HS-5 (cell line): ENCODE measurements at regions not wholly inside any gene's neighbourhood (a gene's known extent, or its start where the extent isn't known, plus 50 kb on each side); places are given as distances from the start of the nearest gene placed in this dataset.
"Not testable (repeated sequence)": the region's sequence is repeated elsewhere in the genome, so short reads cannot be mapped to it uniquely, and the experiment has no call there.

Experiments used
- DNase-seq: peaks from one replicate; pipeline ENCODE4 v3.0.0-alpha.2; 2012; ENCODE audit warnings: low read depth

DNA sequence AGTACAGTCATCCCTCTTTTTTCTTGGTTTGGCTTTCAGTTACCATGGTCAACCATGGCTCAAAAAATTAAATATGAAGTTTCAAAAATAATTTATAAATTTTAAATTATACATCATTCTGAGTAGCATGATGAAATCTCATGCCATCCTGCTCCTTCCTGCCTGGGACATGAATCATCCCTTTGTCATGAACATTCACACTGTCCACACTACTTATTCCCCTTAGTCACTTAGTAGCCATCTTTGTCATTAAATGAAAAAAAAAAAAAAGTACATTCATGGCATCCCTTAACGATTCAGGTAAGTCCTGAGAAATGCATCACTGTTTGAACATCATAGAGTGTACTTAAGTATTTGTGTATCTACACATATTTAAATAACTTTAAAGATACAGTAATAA is 1046.3 kb downstream of the ROBO2 start:
- no peak for DNase-seq

DNA sequence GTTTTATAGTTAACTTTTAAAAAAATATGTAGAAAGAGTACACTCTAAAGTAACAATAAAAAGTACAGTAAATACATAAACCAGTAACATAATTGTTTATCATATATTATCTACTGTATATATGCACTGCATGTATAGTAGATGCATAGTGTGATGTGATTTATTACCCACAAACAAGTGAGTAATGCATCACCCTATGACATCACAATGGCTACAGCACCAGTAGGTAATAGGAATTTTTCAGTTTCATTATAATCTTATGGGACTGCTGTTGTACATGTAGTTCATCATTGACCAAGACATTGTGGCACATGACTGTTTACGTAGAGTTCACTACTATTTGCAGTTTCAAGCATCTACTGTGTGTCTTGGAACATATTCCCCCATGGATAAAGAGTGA is 1047.2 kb downstream of the ROBO2 start:
- DNase-seq = no peak

DNA sequence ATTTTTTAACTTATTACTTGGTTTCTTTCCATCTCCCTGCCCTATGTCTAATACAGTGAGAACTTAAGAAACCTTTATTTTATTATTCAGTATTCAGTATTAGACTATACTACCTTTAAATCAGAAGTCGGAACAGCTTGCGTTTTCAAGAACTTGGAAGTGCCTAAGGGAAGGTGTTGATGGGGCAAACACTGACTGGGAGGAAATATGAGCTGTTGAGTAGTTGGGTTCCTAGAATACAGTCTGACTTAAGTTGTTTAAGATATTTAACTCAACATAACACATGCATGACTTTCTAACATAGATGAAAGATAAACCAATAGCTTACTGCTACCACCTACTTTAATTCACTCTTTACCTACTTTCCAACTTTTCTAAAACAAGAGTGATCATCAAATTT is 1048.1 kb downstream of the ROBO2 start:
- DNase-seq = no peak

DNA sequence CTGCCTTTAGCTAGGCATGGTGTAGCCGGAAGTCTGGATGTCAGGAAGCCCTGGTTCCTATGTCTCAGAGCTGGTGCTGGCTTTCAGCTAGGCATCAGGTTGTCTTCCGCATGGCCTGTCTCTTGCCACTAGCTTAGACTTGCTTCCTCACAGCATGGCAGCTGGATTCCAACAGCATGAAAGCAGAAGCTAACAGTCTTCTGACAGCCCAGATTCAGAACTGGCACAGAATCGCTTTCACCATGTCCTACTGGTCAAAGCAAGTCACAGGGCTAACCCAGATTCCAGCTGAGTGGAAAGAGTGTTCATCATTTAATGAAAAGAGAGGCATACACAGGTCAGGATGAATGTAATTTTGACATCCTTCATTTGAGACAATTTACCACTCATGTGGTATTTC is 1050.5 kb downstream of the ROBO2 start:
- DNase-seq = no peak

DNA sequence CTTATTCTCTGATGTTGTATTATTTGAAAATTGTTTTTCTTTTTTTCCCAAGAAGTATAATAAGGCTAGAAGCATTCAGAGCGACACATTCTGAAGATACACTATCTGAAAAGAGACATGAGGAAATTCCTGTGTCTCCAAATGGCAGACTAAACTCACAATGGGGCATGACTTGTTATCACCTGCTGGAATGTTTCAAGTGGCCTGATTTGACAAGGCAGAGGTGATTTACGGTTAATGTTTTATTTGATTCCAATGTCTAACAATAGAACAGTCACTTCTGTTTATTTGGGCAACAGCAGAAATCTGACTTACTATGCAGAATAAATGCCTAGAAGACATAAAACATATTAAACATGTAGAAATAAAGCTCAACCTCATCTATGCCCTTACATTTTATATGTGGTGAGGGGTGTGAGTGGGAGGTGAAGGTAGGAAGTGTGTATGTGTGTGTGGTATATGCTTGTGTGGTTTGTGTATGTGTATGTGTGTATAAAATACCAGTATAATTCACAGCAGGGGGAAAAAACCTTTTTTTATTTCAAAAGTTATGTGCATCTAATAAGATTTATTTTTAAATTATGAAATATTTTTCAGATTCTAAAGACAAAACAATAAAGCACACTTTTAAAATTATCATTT is 1051.7 kb downstream of the ROBO2 start:
- DNase-seq = no peak

DNA sequence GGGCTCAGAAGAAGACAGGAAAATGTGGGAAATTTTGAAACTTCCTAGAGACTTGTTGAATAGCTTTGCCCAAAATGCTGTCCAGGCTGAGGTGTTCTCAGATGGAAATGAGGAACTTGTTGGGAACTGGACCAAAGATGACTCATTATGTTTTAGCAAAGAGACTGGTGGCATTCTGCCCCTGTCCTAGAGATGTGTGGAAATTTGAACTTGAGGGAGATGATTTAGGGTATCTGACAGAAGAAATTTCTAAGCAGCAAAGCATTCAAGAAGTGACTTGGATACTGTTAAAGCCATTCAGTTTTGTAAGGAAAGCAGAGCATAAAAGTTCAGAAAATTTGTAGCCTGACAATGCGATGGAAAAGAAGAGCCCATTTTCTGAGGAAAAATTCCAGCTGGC is 1052.7 kb downstream of the ROBO2 start:
- DNase-seq = not testable (repeated sequence)

DNA sequence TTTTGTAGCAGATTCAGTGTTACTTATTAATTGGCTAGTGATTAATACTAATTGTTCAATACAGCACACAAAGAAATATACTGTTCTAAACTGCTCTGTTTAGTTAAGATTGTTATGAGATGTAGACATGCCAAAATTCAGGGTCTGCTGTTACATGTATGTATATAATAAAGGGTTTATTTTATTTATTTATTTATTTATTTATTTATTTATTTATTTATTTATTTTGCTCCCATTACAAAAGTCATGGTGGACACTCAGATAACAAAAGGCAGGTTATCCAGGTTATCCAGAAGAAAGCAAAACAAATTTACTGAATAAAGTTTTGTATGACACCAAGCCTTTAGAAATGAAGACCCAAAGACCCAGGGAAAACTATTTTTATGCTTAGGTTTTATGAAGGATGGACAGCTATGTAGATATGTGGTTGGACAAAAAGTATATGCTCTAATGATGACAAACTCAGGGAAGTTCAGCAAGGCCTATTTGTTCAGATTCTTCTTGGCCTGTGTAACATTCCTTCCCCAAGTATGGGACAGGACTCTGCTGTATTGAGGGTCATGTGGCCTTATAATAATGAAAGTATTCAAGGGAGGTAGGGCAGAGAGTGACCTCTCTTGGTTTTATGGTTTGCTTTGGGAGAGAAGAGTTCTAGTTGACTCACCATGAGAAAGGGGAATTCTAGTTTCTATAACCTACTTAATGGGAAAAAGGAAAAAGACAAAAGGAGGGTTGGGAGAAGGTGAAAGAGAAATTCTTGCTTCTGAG is 1056.8 kb downstream of the ROBO2 start:
- DNase-seq = no peak

DNA sequence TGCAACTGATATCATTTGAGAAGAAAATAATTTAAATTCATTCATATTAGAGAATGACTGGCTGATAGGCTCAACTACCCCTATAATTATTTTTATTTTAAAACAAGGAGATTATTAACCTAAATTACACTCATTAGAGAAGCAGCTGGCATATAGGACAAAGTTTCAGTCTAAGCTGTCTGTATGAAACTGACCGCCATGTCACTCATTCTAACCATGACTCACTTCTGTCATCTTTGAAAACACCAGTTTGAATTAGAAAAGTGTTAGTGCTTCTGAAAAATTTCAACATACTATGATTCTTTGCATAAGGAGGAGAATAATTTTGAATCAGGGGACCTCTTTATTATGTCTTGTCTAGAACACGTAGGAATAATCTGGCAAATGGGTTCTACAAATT is 1058.5 kb downstream of the ROBO2 start:
- no peak for DNase-seq

DNA sequence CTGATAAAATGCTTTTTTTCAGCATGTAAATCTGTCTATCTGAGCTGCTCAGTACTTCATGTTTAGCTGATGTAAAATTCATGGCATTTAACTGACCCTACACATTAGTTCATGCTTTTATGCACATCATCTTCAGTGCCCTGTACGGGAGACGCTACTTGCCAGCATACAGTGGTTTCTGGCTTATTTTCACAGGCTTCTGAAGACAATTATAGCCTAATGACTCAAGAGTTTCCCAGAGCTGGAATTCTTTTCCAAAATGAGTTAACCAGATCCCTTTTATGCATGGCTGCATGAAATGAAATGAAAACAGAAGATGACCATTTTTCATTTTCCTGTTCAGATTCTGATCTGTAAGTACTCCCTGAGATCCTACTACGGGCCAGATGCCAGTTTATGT is 1061.5 kb downstream of the ROBO2 start:
- no peak for DNase-seq

DNA sequence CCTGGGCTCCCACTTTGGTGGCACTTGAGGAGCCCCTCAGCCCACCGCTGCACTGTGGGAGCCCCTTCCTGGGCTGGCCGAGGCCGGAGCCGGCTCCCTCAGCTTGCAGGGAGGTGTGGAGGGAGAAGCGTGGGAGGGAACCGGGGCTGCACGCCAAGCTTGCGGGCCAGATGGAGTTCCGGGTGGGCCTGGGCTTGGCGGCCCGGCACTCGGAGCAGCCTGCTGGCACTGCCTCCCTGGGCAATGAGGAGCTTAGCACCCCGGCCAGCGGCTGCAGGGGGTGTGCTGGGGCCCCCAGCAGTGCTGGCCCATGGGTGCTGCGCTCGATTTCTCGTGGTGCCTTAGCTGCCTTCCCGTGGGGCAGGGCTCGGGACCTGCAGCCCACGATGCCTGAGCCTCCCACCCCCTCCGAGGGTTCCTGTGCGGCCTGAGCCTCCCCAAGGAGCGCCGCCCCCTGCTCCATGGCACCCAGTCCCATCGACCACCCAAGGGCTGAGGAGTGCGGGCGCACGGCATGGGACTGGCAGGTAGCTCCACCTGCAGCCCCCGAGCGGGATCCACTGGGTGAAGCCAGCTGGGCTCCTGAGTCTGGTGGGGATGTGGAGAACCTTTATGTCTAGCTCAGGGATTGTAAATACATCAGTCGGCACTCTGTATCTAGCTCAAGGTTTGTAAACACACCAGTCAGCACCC is 1068.5 kb downstream of the ROBO2 start:
- not testable (repeated sequence) for DNase-seq

DNA sequence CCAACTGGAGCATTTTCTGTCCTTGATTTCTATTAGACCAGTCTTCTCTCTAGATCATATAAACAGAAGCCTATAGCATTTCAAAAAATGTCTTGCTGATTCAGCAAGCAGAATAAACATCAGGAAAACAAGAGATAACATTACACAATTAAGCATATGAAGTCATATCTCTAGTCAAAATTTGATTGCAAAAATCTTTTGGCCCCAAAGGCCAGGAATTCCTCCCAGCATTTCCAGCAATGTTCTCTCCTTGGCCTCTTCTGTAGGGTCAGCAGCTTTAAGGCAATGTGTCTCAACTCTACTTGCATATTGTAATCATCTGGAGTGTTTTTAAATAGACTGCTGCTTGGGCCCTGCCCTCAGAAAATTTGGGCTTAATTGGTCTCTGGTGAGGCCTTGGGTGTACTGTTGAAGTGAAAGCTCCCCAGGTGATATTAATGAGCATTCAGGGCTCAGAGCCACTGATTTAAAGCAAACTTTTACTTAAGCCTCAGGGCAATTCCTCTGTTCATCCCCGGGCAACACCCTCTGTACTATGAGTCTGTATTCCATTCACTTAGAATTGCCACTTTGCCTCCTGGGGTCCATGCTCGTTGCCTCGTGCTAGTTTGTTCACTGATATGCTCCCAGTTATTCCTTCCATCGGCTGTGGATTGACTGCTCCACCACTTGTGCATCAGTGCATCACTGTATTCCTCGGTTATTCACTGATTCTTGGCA is 1072.6 kb downstream of the ROBO2 start:
- DNase-seq = no peak

DNA sequence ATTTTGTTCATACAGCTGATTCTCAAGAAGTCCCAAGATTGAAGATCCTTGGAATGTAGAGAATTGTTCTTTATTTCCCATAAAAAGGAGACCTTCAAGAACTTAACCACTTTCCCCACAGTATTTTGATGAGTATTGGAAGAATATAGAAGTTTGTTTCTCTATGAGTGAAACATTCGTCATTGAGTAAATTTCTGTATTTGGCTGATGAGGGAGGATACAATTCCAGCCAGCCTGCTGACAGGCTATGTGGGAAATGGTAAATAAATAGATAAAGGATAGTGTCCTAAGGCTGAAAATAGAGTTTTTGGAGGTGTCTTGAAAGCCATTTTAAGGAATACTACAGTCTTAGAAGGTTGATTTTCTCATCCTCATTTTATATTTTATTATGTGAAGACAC is 1076.1 kb downstream of the ROBO2 start:
- no peak for DNase-seq

DNA sequence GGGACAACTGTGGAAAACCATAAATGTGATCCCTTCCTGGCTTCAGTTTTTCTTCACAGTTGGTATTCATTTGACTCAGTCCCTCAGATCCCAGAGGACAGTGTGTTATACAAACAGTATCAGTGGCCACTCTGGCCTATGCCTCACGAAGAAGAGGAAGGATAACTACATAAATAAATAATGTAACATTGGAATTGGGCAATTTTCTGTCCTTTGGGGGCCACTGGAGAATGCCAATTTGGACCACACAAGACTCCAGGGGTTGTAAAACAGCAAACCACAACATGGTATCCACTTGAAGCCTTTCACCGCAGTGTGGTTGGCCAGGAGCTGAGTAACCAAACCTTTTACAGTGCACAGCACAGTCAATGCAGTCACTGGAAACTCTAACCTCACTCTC is 1077.0 kb downstream of the ROBO2 start:
- DNase-seq = no peak

DNA sequence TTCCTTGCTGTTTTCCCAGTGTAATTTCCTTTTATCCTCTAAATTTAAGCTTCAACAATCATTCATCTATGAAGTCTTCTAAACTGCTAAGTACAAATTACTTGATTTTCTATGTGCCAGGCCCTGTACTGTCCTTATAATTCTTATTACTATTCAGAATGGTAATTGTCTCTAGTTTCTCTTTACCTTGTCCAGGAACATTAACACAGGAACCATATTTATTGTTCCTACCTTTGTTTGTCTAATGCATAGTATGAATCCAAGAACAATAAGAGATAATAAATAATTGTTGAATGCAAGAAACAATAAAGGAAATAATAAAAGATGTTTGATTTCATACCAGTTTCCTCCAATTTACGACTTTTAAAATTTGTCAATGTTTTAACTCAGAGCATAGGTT is 1083.2 kb downstream of the ROBO2 start:
- DNase-seq = no peak

DNA sequence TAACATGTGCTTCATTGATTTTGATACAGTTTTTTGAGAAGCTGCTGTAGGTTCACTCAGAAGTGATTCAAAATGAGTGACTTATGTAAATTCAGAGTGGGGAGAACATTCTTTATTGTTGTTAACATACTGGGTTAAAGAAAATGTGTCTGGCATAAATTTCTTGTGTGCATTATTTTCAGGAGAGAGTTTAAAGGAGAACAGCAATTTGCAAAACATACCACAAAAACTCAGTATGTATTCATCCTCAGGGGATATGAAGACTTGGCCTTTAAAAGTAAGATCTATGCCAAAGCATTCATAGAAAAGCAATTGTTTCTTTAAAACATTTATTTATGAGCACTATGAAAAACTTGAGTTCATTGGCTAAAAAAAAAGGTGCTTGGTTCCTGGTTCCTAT is 1089.8 kb downstream of the ROBO2 start:
- no peak for DNase-seq

DNA sequence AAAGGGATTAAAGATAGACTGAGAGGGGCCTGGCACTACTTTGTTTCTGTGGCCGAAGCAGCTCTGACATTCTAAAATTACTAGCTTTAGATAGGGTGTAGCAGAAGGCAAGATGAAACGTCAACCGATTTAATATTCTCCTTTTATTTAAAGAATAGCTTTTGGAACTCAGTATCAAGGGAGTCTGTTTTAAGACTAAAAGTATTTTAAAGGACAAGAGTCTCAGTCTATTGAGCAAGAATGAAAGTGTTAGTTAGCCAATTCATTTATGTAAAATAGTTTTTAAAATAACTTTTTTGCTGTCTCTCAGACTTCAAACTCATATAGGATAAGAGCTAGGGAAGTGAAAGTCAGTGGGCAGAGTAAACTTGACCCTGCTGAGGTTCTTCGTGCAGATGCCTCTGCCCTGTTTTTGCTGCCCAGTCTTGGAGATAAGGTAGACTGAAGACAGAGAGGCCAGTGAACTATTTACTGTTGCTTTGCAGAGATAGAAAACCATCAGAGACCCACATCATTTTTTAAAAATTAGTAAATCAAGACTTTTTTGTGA is 1090.9 kb downstream of the ROBO2 start:
- no peak for DNase-seq

DNA sequence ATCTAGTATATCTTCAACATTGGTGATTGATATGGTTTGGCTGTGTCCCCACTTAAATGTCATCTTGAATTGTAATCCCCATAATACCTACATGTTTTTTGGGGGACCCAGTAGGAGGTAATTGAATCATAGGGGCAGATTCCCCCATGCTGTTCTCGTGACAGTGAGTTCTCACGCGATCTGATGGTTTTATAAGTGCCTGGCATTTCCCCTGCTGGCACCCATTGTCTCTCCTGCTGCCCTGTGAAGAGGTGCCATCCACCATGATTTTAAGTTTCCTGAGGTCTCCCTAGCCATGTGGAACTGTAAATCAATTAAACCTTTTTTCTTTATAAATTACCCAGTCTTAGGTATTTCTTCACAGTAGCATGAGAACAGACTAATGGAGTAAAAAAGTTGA is 1094.6 kb downstream of the ROBO2 start:
- DNase-seq = no peak

DNA sequence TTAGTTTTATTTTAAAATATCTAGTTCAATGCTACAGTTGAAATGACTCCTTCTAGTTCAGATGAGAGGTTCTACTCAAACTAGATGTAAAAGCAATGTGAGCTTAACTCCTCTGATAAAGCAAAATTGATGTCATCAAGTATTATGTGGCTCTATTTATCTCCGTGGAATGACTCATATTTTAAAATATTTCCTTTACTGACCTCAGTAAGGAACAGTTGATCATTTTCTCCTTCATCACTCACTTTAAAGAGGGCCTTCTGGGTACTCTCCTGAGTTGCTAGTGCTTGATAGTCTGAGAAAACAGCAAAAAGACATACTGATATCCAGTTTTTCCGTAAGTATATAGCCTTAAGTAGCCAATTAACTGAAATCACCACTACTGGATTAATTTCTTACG is 1099.3 kb downstream of the ROBO2 start:
- DNase-seq = peak; percentile 40

DNA sequence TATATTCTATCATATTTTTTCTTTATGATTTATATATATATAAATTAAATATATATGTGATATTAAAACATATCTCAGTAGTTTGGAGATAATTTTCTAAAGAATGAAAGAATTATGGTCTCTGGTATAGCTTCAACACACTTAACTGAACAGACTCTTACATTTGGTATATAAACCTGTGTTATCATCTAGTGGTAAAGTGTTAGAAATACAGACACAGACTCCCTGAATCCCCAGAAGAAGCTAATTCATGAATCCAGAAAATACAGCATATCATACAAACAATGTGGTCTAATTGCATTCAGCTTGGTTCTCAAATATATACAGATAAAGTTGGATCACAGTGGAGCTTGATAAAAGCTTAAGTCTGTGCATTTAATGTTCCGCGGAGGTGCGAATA is 1100.4 kb downstream of the ROBO2 start:
- DNase-seq = no peak

DNA sequence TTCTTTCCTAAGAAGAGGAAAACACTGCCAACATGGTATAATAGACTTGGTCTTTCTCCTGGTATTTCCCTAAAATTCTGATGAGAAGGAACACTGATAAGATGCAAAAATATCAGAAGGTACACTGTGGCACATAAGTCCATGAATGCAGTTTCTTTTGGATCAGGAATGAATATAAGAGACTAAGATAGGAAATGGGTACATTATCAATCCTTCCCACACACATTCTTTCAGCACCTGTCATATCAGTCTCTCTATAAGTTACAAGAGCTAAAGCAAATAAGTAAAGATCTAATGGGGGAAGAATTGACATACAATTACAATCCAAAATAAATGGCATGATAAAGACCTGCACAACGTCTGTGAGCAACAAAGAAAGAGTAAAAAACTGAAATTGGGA is 1101.0 kb downstream of the ROBO2 start:
- DNase-seq = no peak

DNA sequence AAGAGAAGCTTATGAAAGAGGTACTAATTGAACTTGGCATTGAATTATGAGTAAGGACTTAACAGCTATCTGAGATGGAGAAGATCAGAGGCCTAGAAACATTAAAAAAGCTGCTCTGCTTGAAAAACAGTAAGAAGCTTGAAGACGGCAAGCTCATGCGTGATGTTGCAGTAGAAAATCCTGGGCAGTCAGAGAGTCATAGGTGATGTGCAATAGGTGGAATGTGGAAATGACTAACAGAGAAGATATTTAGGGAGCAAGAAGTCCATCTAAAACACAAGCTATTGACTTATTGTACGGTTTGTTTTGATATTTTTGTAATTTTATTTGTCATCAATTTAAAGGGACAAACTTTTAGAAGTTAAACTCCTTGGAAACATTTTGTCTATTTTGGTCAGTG is 1101.4 kb downstream of the ROBO2 start:
- DNase-seq = peak; percentile 40

DNA sequence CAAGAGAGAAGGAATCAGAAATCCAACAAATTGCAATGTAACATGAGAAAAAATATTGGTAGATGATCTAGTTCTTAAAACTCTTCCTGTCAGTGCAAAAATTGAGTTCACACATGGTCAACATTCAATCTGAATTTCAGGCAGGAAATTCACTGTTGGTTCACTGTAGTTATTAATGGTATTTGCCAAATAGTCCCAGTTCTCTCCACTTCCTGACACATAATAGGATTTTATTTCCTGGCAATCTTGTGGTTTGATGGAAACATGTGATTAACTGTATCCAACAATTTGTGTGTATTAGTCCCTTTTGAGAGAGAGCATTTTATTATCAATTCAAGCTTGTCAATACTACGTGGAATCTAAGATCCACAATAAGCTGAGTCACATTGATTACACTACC is 1103.1 kb downstream of the ROBO2 start:
- no peak for DNase-seq
